ENCODE measurements at regions not wholly inside any gene's neighbourhood (a gene's known extent, or its start where the extent isn't known, plus 50 kb on each side); places are given as distances from the start of the nearest gene placed in this dataset.
A peak's percentile ranks its signal among the peaks of the same experiment; 100 is the strongest.

DNA sequence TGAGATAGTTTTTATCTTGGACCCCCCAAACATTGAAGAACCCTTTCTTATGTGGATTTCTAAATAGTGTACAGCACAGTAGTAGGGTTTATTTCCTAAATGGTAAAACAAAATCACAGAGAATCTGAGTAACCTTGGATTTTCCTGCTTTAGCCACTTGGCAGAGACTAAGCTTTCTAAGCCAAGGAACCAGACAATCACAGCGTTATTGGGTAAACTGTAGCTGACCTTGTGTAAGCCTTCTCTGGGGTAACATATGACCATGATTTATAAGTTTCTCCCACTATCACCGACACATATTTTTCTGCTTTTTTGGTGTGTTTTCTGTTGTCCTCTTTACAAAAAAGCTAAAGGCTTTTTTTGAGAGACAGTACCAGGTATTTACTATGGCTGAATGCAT is 136.3 kb upstream of the PZP start:
- Histone ChIP-seq H3K27me3 (ENCODE audit: control insufficient read depth in 1 of 2, insufficient read depth in 2 of 2, low read length in 2 of 2) (no peaks in the 10 kb centered on the region), H3K36me3 (replicated peaks in 1 of 2; ENCODE audit: control insufficient read depth in 1 of 2, insufficient read depth in 2 of 2, low read length in 2 of 2) (no peaks in the 10 kb centered on the region; a peak in 1 of 5 replicates), H3K9me3 (ENCODE audit: low read length) (no peaks in the 10 kb centered on the region), H3K27ac (ENCODE audit: extremely low read length, insufficient read depth, low read length) (no peak overlapping the region), H2AFZ (ENCODE audit: low read length) (no peak overlapping the region), H3K4me1 (ENCODE audit: insufficient read depth, low read length) (peaks cover 35% of the 10 kb centered on the region), H3K9ac (ENCODE audit: insufficient read depth, low read depth, low read length) (no peak overlapping the region), H4K20me1 (ENCODE audit: insufficient read depth, low read length) (no peaks in the 10 kb centered on the region), H3K79me2 (ENCODE audit: insufficient read depth, low read length) (no peaks in the 10 kb centered on the region), H3K4me3 (replicated peaks in 1 of 3; ENCODE audit: insufficient read depth in 1 of 3, low read depth in 2 of 3, low read length in 3 of 3) (no peak overlapping the region), H3K4me2 (ENCODE audit: low read depth, low read length) (no peak overlapping the region)
- ChIA-PET POLR2A (interaction anchor here (1.2 kb wide), 1 partner anchor 10 kb away, joined by 3 read pairs; no protein-coding TSS in a partner anchor), CTCF (ENCODE audit: low intra/inter-chr PET ratio, low total read pairs) (no interaction called here)
- no peak for DNase-seq (ENCODE audit: low spot score)
- in situ Hi-C loops (cut with HindIII; ENCODE audit: extremely low pct_ligation_motif_present, low pct_unique_long_range_greater_than_20kb) = loop anchor here (25.0 kb wide), 1 partner anchor 118 kb away; no protein-coding TSS in a partner anchor
- intact Hi-C loops (cut with micrococcal nuclease; ENCODE audit: unreplicated experiment) = no loop called here
- no peak for FAIRE-seq
- ATAC-seq = no peak
- no peak for TF ChIP-seq ZNF569 (CRISPR knock-in tag; IDR thresholded peaks at IDR 0.05; ENCODE audit: borderline replicate concordance)
- peak; percentile 17; the same call in 1 of the 2 replicates for TF ChIP-seq CEBPB (IDR thresholded peaks at IDR 0.05; ENCODE audit: borderline replicate concordance, low read depth, low read length)
- no TSS peak for BruUV-seq (replicated peaks)
- 81% methylated on average over 2 of the region's 2 CpGs for WGBS (ENCODE audit: low lambda C conversion rate)

DNA sequence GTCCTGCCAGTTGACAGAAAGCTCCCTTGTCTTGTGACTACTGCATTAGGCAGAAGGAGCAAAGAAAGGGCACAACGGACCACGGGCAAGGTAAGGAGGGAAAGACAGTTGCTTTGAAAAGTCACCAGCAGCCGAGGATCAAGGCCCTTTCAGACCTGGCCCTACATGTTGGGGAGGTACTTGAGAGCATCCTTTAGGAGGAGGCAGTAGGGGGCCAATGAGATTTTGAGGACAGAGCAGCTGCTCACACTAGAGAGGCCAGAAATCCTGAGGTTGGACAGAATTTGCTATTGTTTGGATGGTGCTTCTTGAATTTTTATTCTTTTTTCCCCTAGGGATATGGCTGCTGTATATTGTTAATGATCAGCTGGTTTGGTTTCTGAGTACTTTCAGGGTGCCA is 135.5 kb upstream of the PZP start:
- H3K79me2 ChIP-seq (ENCODE audit: insufficient read depth, low read length) = no peaks in the 10 kb centered on the region
- WGBS (ENCODE audit: low lambda C conversion rate) = 77% methylated on average over 3 of the region's 3 CpGs
- H3K36me3 ChIP-seq (replicated peaks in 1 of 2; ENCODE audit: control insufficient read depth in 1 of 2, insufficient read depth in 2 of 2, low read length in 2 of 2) = no peaks in the 10 kb centered on the region; a peak in 1 of 5 replicates
- intact Hi-C loops (cut with micrococcal nuclease; ENCODE audit: unreplicated experiment) = no loop called here
- H4K20me1 ChIP-seq (ENCODE audit: insufficient read depth, low read length) = no peaks in the 10 kb centered on the region
- TF ChIP-seq, protein P1, sequence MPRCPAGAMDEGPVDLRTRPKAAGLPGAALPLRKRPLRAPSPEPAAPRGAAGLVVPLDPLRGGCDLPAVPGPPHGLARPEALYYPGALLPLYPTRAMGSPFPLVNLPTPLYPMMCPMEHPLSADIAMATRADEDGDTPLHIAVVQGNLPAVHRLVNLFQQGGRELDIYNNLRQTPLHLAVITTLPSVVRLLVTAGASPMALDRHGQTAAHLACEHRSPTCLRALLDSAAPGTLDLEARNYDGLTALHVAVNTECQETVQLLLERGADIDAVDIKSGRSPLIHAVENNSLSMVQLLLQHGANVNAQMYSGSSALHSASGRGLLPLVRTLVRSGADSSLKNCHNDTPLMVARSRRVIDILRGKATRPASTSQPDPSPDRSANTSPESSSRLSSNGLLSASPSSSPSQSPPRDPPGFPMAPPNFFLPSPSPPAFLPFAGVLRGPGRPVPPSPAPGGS (CRISPR knock-in tag; IDR thresholded peaks at IDR 0.05) = 0 out of 2 replicates have a peak, but pooled peaks have one; percentile 35
- TF ChIP-seq ZNF34 (CRISPR knock-in tag; IDR thresholded peaks at IDR 0.05; ENCODE audit: borderline replicate concordance) = no peak
- H3K9me3 ChIP-seq (ENCODE audit: low read length) = no peaks in the 10 kb centered on the region
- DNase-seq (ENCODE audit: low spot score) (no peak), FAIRE-seq (no peak), ATAC-seq (no peak)
- in situ Hi-C loops (cut with HindIII; ENCODE audit: extremely low pct_ligation_motif_present, low pct_unique_long_range_greater_than_20kb) = loop anchor here (25.0 kb wide), 1 partner anchor 119 kb away; no protein-coding TSS in a partner anchor
- H2AFZ ChIP-seq (ENCODE audit: low read length) = no peak overlapping the region
- H3K4me2 ChIP-seq (ENCODE audit: low read depth, low read length) = no peak overlapping the region
- no TSS peak for BruUV-seq (replicated peaks)
- ChIA-PET POLR2A (interaction anchor here (1.2 to 1.3 kb wide), 2 partner anchors 10 to 28 kb away, joined by 4 read pairs; no protein-coding TSS in a partner anchor), CTCF (ENCODE audit: low intra/inter-chr PET ratio, low total read pairs) (no interaction called here)
- no peak overlapping the region for H3K4me3 ChIP-seq (replicated peaks in 1 of 3; ENCODE audit: insufficient read depth in 1 of 3, low read depth in 2 of 3, low read length in 3 of 3)
- no peak overlapping the region for H3K9ac ChIP-seq (ENCODE audit: insufficient read depth, low read depth, low read length)
- peak overlapping the region; percentile 63 for H3K27ac ChIP-seq (ENCODE audit: extremely low read length, insufficient read depth, low read length)
- no peaks in the 10 kb centered on the region for H3K27me3 ChIP-seq (ENCODE audit: control insufficient read depth in 1 of 2, insufficient read depth in 2 of 2, low read length in 2 of 2)
- peaks cover 33% of the 10 kb centered on the region for H3K4me1 ChIP-seq (ENCODE audit: insufficient read depth, low read length)
